ENCODE measurements at regions not wholly inside any gene's neighbourhood (a gene's known extent, or its start where the extent isn't known, plus 50 kb on each side); places are given as distances from the start of the nearest gene placed in this dataset.

GRCh38 chr22:27310966-27311697 lies 490.4 kb downstream of the MN1 start:
- no peak overlapping the region for H3K9ac ChIP-seq (ENCODE audit: low read length in 3 of 3)
- DNase-seq (peak in 2 of 5 donors; percentile 33 to 50), FAIRE-seq (no peak)

GRCh38 chr22:27311698-27312550 lies 489.6 kb downstream of the MN1 start:
- FAIRE-seq = no peak
- peaks cover 0 to 23% (median 11%) of the 10 kb centered on the region in 3 donors for H3K4me1 ChIP-seq (ENCODE audit: control insufficient read depth in 2 of 3, insufficient read depth in 2 of 3, low read depth in 1 of 3, low read length in 3 of 3)
- no peaks in the 10 kb centered on the region for H3K9me3 ChIP-seq (ENCODE audit: control insufficient read depth in 2 of 3, insufficient read depth in 1 of 3, low read length in 3 of 3)

More at GRCh38 chr22:27310966-27311697, 490.4 kb downstream of the MN1 start:
- no peaks in the 10 kb centered on the region for H3K27me3 ChIP-seq (ENCODE audit: control insufficient read depth, insufficient read depth, low read length)
- no peaks in the 10 kb centered on the region for H3K36me3 ChIP-seq (ENCODE audit: control insufficient read depth in 2 of 3, insufficient read depth in 3 of 3, low read length in 3 of 3)
- no peak for TF ChIP-seq CTCF (IDR thresholded peaks at IDR 0.05; ENCODE audit: borderline replicate concordance, extremely low read depth, insufficient read depth)
- no peaks in the 10 kb centered on the region for H3K9me3 ChIP-seq (ENCODE audit: control insufficient read depth in 2 of 3, insufficient read depth in 1 of 3, low read length in 3 of 3)
- no peak overlapping the region for H3K4me3 ChIP-seq (ENCODE audit: low read length in 3 of 3)
- no peak overlapping the region for H3K27ac ChIP-seq (ENCODE audit: low read depth in 2 of 2, low read length in 2 of 2)
- peaks cover 0 to 23% (median 11%) of the 10 kb centered on the region in 3 donors for H3K4me1 ChIP-seq (ENCODE audit: control insufficient read depth in 2 of 3, insufficient read depth in 2 of 3, low read depth in 1 of 3, low read length in 3 of 3)
- intact Hi-C loops (cut with DNase I) = no loop called here

GRCh38 chr22:27312565-27312964 lies 489.0 kb downstream of the MN1 start:
- H3K9me3 ChIP-seq (ENCODE audit: control insufficient read depth in 2 of 3, insufficient read depth in 1 of 3, low read length in 3 of 3) = no peaks in the 10 kb centered on the region
- TF ChIP-seq CTCF (IDR thresholded peaks at IDR 0.05; ENCODE audit: borderline replicate concordance, extremely low read depth, insufficient read depth) = no peak
- peak overlapping the region in 1 of 3 donors; percentile 32 for H3K4me3 ChIP-seq (ENCODE audit: low read length in 3 of 3)
- no peak overlapping the region for H3K27ac ChIP-seq (ENCODE audit: low read depth in 2 of 2, low read length in 2 of 2)
- no peaks in the 10 kb centered on the region for H3K36me3 ChIP-seq (ENCODE audit: control insufficient read depth in 2 of 3, insufficient read depth in 3 of 3, low read length in 3 of 3)
- intact Hi-C loops (cut with DNase I) = no loop called here
- no peak for DNase-seq
- H3K9ac ChIP-seq (ENCODE audit: low read length in 3 of 3) = no peak overlapping the region
- H3K4me1 ChIP-seq (ENCODE audit: control insufficient read depth in 2 of 3, insufficient read depth in 2 of 3, low read depth in 1 of 3, low read length in 3 of 3) = peaks cover 4 to 27% (median 11%) of the 10 kb centered on the region in 3 donors
- no peak for FAIRE-seq
- no peaks in the 10 kb centered on the region for H3K27me3 ChIP-seq (ENCODE audit: control insufficient read depth, insufficient read depth, low read length)

More at GRCh38 chr22:27311698-27312550, 489.6 kb downstream of the MN1 start:
- DNase-seq = peak in 2 of 5 donors; percentile 28 to 53
- no peaks in the 10 kb centered on the region for H3K27me3 ChIP-seq (ENCODE audit: control insufficient read depth, insufficient read depth, low read length)
- TF ChIP-seq CTCF (IDR thresholded peaks at IDR 0.05; ENCODE audit: borderline replicate concordance, extremely low read depth, insufficient read depth) = no peak
- H3K27ac ChIP-seq (ENCODE audit: low read depth in 2 of 2, low read length in 2 of 2) = no peak overlapping the region
- intact Hi-C loops (cut with DNase I) = no loop called here
- H3K36me3 ChIP-seq (ENCODE audit: control insufficient read depth in 2 of 3, insufficient read depth in 3 of 3, low read length in 3 of 3) = no peaks in the 10 kb centered on the region
- H3K9ac ChIP-seq (ENCODE audit: low read length in 3 of 3) = no peak overlapping the region
- H3K4me3 ChIP-seq (ENCODE audit: low read length in 3 of 3) = peak overlapping the region in 1 of 3 donors; percentile 32

Measured in kidney (tissue), 13 donors.